Loucy (cell line): ENCODE measurements at regions not wholly inside any gene's neighbourhood (a gene's known extent, or its start where the extent isn't known, plus 50 kb on each side); places are given as distances from the start of the nearest gene placed in this dataset.

Experiments used
- CTCF ChIP-seq: fragments of 200-600 bp; sonication (generic); conservative IDR thresholded peaks from 2 replicates; pipeline ENCODE4 v1.5.1; 2014; ENCODE audit warnings: mild to moderate bottlenecking, antibody characterized with exemption, low read length
- EZH2phosphoT487 ChIP-seq: fragments of 200-600 bp; IDR thresholded peaks from 2 replicates; pipeline ENCODE4 v1.6.1; 2018; ENCODE audit warnings: antibody characterized with exemption, mild to moderate bottlenecking, moderate library complexity, borderline replicate concordance

GRCh38 chr4:58357947-58358346 is 1247.8 kb upstream of the IGFBP7 start:
- TF ChIP-seq CTCF: no peak
- TF ChIP-seq EZH2phosphoT487: no peak
